ENCODE measurements at regions not wholly inside any gene's neighbourhood (a gene's known extent, or its start where the extent isn't known, plus 50 kb on each side); places are given as distances from the start of the nearest gene placed in this dataset.
"Not testable (repeated sequence)": the region's sequence is repeated elsewhere in the genome, so short reads cannot be mapped to it uniquely, and the experiment has no call there.

DNA sequence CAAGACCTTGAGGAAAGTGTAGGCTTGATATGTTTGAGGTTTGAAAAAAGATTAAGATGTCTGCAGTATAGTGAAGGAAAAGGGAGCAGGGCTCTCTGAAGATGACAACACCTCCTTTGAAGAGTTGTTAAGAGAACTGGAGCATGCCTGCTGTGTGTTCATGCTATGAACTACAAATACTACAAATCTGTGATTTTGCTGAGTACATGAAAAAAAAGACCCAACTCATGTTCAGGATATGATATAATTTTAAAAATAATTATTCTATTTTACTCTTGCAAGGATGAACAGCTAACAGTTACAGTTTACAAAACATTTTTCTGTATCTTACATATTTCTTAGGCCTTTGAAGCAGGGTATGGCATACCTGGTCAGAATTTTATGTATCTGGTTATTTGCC is 305.4 kb upstream of the CWC22 start:
- DNase-seq (ENCODE audit: low read depth in 2 of 2), result no peak

DNA sequence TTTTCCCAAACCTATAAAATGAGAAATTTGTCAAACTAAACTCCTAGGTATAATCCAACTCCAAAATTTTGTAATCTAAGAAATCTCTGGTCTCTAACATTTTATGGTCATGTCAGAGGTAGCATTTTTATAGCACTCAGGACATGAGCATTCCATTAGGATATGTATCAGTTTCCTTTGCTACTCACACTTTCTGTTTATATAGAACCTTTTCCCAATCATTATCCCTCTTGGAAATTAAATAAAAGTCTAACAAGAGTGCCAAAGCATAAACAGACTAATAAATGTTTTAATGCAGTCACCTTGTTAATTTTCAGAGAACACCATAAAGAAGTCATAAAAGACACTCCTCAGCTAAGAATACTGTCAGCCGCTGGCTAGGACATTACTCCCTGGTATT is 300.0 kb upstream of the CWC22 start:
- DNase-seq (ENCODE audit: low read depth in 2 of 2), result no peak

DNA sequence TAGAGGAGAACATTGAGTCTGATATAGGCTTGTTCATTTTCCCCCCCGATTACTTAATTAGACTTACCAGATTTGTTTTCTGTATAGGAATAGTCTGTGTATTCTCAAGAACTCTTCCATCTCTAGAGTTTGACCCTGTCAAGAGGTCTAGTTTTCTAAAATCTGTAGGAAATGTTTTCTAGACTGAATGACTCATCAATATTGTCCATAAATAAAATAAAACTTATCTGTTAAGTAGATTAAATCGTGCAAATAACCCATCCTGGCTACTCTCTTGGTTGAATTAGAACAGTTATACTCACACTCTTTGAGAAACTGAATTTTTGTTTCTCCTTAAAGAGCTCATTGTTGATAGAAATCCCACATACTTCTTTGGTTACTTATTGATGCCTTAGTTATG is 299.2 kb upstream of the CWC22 start:
- DNase-seq (ENCODE audit: low read depth in 2 of 2), result no peak

DNA sequence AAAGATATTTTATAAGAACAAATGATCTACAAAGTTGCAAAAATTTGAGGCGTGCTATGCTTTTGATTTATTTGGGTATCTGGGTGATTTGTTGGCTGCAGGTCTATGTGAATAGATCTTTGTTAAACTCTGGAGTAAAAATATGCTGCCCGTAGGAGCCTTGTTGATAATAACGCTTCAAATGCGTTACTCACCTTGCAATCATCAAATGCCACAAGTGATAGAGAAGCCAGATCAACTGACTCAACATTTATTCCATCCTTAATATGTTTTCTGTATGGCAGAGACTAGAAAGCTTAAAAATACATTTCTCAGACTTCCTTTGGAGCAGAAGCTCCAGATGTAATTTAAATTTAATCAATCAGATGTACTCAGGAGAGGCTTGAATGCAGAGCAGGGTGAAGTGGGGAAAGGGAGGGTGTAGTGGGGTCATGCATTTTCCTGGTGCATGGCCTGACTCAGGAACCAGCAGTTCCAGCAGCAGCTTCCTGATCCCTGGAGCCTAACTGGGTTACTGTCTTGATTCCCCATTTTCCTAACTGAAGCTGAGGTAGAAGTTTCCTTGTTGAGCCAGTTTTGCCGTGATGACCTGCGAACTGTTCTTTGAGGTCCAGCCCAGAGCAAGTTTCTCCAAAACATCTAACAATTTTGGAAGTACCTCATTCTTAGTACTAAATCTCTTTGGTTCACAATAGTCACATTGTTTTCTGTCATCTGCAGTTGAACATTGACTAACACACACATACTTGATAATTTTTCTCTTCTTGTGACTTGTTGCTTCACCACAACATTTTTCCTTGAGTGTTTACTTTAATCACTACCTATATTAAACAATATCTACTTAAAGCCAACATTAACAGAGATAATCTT is 284.7 kb upstream of the CWC22 start:
- no peak for DNase-seq (ENCODE audit: low read depth in 2 of 2)

DNA sequence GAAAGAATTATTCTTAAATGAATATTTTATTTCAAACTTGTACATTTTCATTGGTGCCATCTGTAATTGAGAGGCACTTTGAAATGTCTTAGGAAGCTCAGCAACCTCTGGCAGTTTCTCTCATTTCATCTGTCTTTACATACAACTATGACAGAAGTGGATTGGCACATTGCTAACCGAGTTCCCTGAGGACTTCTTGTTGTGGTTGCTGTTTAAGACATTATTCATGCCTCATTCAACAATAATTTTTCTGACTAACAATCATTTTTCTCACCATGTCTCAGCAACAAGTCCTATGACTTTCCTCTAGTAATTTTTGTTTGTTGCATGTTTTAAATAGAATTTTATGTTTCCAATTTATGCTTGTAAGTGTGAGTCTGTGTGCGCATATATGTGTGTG is 284.0 kb upstream of the CWC22 start:
- no peak for DNase-seq (ENCODE audit: low read depth in 2 of 2)

DNA sequence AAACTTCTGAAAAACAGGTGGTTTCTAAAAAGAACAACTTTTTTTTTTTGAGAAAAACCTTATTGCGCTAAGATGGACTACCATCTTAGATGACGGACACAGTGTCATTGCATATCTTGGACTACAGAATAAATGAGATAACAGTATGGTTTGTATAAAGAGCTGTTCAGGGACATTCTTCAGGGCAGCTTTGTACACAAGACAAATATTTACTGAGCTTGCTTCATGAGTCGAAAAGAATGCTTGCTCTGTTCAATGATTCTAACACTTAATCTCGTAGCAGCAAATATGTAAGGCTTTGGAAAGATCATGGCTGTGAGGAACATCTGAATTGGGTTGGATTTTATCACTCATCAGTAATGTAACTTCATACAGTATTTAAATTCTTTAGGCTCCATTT is 282.5 kb upstream of the CWC22 start:
- no peak for DNase-seq (ENCODE audit: low read depth in 2 of 2)

DNA sequence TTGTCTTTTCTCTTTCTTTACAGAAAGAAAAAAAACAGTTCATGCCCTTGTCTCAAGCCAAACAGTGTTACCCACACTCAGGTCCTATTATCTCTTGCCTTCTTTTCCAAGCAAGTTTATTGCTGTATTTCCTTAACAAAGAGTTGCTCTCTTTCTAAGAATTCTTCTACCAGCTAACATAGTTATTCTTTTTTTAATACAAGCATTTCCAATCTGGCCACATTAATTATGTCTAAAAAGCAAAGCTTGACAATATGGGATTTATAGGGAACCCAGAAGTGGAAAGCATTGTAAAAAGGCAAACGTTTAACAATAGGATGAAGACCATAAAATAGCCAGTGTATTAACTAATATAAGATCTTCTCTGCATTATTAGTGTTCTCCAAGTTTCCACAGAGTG is 272.5 kb upstream of the CWC22 start:
- DNase-seq (ENCODE audit: low read depth in 2 of 2), result no peak

DNA sequence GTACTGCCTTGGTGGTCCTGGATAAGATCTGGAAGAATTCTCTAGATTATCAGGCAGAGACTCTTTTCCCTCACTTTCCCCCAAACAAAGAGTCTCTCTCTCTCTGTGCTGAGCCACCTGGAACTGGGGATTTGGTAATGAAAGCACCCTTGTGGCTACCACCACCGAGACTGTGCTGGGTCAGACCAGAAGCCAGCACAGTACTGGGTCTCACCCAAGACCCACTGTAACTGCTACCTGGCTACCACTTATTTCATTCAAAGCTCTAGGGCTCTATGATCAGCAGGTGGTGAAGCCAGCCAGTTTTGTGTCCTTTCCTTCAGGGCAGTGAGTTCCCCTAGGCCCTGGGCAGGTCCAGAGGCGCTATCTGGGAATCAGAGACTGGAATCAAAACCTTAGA is 269.6 kb upstream of the CWC22 start:
- no peak for DNase-seq (ENCODE audit: low read depth in 2 of 2)

DNA sequence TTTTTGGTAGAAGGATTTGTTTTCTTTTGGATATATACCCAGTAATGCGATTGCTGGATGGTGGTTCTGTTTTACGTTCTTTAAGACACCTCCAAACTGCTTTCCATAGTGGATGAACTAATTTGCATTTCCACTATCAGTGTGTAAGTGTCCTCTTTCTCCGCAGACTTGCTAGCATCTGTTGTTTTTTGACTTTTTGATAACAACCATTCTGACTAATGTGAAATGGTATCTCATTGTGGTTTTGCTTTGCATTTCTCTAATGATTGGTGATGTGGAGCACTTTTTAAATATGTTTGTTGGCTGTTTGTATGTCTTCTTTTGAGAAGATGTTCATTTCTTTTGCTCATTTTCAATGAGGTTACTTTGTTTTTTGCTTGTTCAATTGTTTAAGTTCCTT is 260.9 kb upstream of the CWC22 start:
- no peak for DNase-seq (ENCODE audit: low read depth in 2 of 2)

DNA sequence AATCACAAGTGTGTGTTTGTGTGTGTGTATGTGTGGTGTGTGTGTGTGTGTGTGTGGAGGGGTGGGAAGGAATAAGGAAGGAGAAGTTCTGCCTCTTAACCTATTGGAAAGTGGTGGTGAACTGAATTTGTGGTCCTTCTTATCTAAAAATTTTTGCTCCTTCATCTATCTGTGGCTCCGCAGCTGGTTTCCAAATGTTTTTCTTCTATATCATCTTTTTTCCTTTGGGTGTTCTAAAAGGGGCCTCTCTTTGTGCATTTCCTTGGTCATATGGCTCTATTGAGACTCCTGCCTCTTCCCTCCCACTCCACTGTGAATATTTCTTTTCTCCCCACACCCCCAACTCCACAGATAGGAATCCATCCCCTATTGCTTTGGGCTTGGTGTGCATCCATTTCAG is 254.9 kb upstream of the CWC22 start:
- DNase-seq (ENCODE audit: low read depth in 2 of 2), result no peak

DNA sequence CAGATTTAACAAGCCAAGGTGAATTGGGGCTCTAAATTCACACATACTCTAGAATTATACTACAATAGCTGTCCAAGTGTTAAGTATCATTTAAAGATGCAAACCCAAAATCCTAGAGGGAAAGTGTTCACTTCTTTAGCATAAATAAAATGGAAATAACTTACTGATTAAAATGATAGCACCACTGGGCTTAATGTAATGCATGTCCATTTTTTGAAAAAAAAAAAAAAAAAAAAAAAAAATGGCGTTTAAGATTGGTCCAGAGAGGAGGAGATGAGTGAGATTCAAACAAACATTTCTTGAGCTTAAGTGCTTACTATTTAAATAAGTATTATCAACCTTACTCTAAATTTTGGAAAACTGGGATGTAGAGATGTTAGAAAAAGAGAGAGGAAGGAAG is 251.5 kb upstream of the CWC22 start:
- no peak for DNase-seq (ENCODE audit: low read depth in 2 of 2)

DNA sequence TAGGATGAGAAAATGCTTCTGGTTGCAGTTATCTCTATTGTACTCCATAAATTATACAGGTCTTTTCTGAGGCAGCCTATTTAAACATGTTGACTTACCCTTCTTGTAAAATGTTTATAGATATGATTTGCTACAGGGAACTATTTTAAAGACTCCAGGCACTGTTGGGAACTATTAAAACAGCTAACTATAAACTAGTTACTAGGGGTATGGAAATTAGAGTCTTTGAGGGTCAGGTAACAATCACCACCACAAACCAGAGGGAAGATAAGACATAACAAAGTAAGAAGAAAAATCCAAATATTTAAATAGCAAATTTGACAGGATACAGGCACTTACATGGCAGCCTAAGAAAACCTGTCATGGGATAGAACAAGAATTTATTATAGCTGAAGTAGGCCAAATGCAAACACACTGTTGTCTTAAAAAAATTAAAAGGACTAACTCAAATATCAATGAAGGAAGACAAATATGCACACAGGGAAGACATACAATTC is 251.0 kb upstream of the CWC22 start:
- no peak for DNase-seq (ENCODE audit: low read depth in 2 of 2)

DNA sequence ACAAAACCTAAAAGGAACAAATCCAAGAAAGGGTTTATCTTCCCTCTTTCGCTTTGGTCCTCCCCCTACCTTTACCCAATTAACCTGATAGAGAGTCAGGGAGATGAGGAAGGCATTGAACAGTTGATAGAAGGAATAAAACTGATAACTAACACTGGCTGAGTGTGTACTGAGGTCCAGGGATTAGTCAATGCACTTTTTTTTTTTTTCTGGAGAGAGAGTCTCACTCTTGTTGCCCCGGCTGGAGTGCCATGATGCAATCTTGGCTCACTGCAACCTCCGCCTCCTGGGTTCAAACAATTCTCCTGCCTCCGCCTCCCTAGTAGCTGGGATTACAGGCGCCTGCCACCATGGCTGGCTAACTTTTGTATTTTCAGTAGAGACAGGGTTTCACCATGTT is 250.2 kb upstream of the CWC22 start:
- DNase-seq (ENCODE audit: low read depth in 2 of 2), result no peak

DNA sequence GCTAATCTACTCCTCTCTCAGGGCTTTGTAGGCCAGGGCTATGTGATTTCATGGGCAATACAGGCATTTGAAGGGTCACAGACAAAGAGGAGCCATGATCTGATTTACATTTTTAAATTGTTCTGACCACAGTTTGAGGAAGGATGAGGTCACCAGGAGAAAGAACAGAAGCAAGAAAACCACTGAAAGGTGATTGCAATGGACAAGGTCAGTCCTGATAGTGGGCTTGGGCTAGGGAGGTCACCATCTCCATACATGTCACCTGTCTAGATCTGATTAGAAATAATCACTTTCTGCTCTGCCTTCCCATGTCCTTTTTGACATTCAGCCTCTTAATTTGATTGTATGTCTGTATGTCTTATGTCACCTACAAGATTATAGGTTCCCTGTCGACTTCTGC is 248.9 kb upstream of the CWC22 start:
- no peak for DNase-seq (ENCODE audit: low read depth in 2 of 2)

DNA sequence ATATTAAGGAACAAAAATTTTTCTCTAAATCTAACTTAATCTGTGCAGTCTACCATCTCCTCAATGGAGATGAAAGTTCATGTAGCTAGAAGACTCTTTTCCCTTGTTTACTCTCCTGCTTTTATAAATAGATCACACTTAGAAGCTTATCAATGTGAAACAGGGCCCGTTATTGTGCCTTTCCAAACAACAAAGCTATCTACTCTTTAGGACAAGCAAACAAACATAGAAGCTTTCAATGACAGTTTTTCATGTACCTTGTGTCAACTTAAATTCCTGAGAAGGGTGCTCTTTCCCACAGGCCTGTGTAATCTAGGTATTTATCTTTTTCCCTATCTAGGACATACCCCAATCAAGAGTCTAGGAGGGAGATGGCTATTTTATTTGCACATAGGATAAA is 247.8 kb upstream of the CWC22 start:
- DNase-seq (ENCODE audit: low read depth in 2 of 2), result no peak

DNA sequence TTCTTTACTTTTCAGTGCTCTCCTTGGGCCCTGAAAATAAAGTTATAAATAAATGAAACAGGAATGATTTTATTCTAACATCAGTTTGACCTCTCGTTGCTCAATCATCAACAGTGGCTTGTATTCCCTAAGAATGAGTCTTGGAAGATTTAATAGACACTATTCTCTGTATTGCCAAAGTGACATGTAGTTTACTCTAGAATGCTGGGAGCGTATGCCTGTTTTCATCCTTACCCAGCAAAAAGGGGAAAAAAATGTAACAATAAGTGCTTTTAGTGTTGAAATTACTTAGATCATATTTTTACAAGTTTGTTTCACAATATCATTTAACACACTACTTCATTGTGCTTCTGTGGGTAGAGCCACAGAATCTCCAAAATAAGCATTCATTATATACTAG is 240.6 kb upstream of the CWC22 start:
- no peak for DNase-seq (ENCODE audit: low read depth in 2 of 2)

DNA sequence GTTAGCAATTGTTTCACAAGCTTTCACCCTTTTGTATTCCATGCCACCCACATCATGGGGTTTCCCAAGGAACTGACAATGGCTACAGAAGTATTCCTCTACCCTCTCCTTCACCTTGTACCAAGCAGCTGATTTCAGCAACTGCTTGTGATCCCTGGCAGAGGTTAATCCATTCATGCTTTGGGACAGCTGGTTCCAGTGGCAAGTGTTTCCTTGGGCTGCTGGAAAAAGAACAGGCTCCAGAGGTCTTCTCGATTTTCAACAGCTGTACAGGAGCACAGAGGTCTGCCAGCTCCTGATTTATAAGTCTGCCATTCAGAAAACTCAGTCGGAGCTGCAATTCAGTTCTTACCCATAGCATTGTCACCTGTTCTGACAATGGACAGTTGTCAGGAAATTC is 239.2 kb upstream of the CWC22 start:
- DNase-seq (ENCODE audit: low read depth in 2 of 2), result no peak

DNA sequence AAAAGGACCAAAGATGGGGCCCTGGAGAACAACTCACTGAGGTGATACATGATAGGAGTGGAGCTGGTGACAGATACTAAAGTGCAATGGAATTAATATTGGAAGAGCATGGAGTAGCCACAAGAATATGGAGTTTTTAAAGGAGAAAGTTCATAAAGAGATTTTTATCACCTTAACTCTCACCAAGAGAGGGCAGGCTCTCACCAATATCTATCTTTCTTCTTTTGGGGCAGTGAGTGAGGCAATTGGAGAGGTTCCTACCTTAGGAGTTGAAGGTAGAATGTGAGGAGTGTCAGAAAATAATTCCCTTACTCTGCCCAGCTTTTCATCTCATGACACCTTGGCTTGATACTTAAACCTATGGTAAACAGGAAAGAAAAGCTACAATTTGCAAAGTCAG is 233.7 kb upstream of the CWC22 start:
- DNase-seq (ENCODE audit: low read depth in 2 of 2), result no peak

DNA sequence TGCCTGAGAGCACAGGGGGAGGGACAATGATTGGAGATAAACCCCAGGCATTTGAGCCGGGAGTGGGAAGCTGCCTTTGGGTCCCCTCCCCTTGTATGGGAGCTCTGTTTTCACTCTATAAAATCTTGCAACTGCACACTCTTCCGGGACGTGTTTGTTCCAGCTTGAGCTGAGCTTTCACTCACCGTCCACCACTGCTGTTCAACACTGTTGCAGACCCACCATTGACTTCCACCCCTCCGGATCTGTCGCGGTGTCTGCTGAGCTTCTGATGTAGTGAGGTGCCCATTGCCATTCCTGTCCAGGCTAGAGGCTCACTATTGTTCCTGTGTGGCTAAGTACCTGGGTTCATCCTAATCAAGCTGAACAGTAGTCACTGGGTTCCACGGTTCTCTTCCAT is 231.6 kb upstream of the CWC22 start:
- no peak for DNase-seq (ENCODE audit: low read depth in 2 of 2)

DNA sequence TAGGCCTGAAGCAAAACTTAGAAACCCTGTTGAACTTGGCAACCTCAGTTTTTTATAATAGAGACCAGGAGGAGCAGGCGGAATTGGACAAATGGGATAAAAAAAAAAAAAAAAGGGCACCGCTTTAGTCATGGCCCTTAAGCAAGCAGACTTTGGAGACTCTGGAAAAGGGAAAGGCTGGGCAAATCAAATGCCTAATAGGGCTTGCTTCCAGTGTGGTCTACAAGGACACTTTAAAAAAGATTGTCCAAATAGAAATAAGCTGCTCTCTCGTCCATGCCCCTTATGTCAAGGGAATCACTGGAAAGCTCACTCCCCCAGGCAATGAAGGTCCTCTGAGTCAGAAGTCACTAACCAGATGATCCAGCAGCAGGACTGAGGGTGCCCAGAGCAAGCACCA is 229.0 kb upstream of the CWC22 start:
- DNase-seq (ENCODE audit: low read depth in 2 of 2), result not testable (repeated sequence)

DNA sequence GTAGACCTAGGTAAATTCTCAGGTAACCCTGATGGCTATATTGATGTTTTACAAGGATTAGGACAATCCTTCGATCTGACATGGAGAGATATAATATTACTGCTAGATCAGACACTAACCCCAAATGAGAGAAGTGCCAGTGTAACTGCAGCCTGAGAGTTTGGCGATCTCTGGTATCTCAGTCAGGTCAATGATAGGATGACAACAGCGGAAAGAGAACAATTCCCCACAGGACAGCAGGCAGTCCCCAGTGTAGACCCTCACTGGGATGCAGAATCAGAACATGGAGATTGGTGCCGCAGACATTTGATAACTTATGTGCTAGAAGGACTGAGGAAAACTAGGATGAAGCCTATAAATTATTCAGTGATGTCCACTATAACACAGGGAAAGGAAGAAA is 228.4 kb upstream of the CWC22 start:
- DNase-seq (ENCODE audit: low read depth in 2 of 2), result not testable (repeated sequence)

DNA sequence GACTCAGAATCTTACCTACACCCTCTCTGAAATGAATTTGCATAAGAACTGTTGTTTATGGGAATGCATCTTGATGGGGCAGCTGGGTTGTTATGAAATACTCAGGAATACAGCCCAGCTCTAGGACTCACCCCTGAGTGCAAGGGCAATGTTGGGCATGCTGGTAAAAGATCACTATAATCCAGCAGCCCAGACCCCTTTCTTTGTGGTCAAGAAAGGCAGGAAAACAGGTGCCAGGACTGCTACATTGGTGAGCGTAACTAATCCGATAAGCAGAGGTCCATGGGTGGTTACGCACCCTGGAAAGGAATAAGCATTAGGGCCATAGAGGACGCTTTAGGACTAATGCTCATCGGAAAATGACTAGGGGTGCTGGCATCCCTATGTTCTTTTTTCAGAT is 227.9 kb upstream of the CWC22 start:
- DNase-seq (ENCODE audit: low read depth in 2 of 2), result not testable (repeated sequence)

DNA sequence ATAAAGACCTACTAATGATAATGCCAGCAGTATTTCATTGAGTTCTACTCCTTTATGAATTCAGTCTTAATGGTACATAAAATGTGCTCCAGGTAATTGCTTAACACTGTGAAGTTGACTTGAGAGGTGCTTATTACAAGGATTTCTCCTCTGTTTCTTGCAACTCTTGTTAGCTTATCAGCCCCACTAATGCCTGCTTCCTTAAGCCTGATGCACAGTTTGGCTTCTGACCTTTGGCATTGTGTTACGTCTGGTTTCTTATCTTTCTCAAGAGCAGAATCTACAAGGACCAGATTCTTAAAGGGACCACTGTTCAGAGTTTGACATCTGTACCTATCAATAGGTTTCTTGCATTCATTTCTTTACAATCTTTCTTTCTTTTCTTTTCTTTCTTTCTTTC is 223.9 kb upstream of the CWC22 start:
- DNase-seq (ENCODE audit: low read depth in 2 of 2), result no peak

DNA sequence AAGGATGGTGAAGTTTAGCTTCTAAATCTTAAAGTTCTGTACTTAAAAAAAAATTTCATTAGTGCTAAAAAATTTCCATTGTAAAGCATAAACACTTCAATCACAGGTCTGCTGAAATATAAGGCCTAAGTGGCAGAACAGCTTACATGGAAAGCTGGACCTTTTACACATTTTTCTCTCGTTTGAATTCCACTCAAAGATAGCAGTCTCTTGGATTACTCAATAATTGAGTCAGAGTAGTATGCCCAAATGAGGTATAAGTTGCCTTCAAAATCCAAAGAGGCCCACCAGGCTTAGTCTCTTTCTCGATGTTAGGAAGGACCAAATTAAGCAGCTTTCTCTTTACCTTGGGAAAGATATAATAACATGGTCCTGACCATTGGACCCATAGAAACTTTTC is 220.4 kb upstream of the CWC22 start:
- DNase-seq (ENCODE audit: low read depth in 2 of 2), result no peak
